AG04450 (cell line): ENCODE measurements at regions not wholly inside any gene's neighbourhood (a gene's known extent, or its start where the extent isn't known, plus 50 kb on each side); places are given as distances from the start of the nearest gene placed in this dataset.
"Not testable (repeated sequence)": the region's sequence is repeated elsewhere in the genome, so short reads cannot be mapped to it uniquely, and the experiment has no call there.

Experiments used
- CTCF ChIA-PET: fragments of 300-600, 350-600 bp; formaldehyde crosslinking; extraction: SDS; loops from one replicate; lab custom pipeline; 2022; ENCODE audit warnings: antibody characterized with exemption, inconsistent platforms; lab: Charles Lee
- POLR2A ChIA-PET: fragments of 350-600 bp; formaldehyde crosslinking; extraction: SDS; loops from one replicate; lab custom pipeline; 2021; ENCODE audit warnings: antibody characterized with exemption, inconsistent platforms; lab: Yijun Ruan, JAX
- DNase-seq: peaks from one replicate; pipeline ENCODE4 v3.0.0-alpha.2; 2011; ENCODE audit warnings: low read depth, low spot score
- H3K27ac ChIP-seq: one replicate; pipeline ENCODE4 v1.5.1; 2012; ENCODE audit warnings: low read depth, low read length, control low read depth
- H3K27me3 ChIP-seq: one replicate; pipeline ENCODE4 v1.6.0; 2012; ENCODE audit warnings: low read length; ENCODE audit not compliant: control insufficient read depth, insufficient read depth
- H3K4me3 ChIP-seq: 2 replicates; pipeline ENCODE4 v1.5.1; 2011; ENCODE audit warnings: mild to moderate bottlenecking, low read depth, low read length, control low read depth
- H3K9me3 ChIP-seq: 2 replicates; pipeline ENCODE4 v1.5.1; 2012; ENCODE audit warnings: low read length; ENCODE audit not compliant: control insufficient read depth, insufficient read depth
- CTCF ChIP-seq: IDR thresholded peaks from 2 replicates; pipeline ENCODE4 v1.5.1; 2011; ENCODE audit warnings: low read depth, low read length, control low read depth, inconsistent platforms

- ChIA-PET CTCF (no interaction called here), POLR2A (no interaction called here)
- no peak overlapping the region for H3K4me3 ChIP-seq
- DNase-seq, result no peak
- no peaks in the 10 kb centered on the region for H3K27me3 ChIP-seq
- H3K27ac ChIP-seq, result no peak overlapping the region
- peaks cover 13% of the 10 kb centered on the region; the same call in 1 of the 2 replicates for H3K9me3 ChIP-seq
- no peak for TF ChIP-seq CTCF
These were observed 961.7 kb upstream of the COX7C start for GRCh38 chr5:85656050-85656449.

- H3K27me3 ChIP-seq, CTCF ChIA-PET, H3K4me3 ChIP-seq, H3K27ac ChIP-seq, DNase-seq, POLR2A ChIA-PET: not testable (repeated sequence)
- H3K9me3 ChIP-seq, result peaks cover 13% of the 10 kb centered on the region; the same call in 1 of the 2 replicates
These were observed 960.4 kb upstream of the COX7C start for GRCh38 chr5:85657328-85657727.

- H3K27ac ChIP-seq, H3K27me3 ChIP-seq, POLR2A ChIA-PET, H3K9me3 ChIP-seq, CTCF ChIA-PET, DNase-seq, H3K4me3 ChIP-seq: not testable (repeated sequence)
These were observed 954.6 kb upstream of the COX7C start for GRCh38 chr5:85662969-85663707.

GRCh38 chr5:85663708-85664031 lies 954.1 kb upstream of the COX7C start:
- no peak for TF ChIP-seq CTCF
- DNase-seq, result no peak
- no peak overlapping the region for H3K27ac ChIP-seq
- ChIA-PET CTCF (no interaction called here), POLR2A (no interaction called here)
- H3K4me3 ChIP-seq, result no peak overlapping the region
- no peaks in the 10 kb centered on the region for H3K27me3 ChIP-seq
- peaks cover 3% of the 10 kb centered on the region; the same call in 1 of the 2 replicates for H3K9me3 ChIP-seq

GRCh38 chr5:85670417-85670816 lies 947.3 kb upstream of the COX7C start:
- no peak for TF ChIP-seq CTCF
- CTCF ChIA-PET, result no interaction called here
- Histone ChIP-seq H3K9me3 (no peaks in the 10 kb centered on the region; the same call in none of the 2 replicates), H3K27me3 (no peaks in the 10 kb centered on the region), H3K27ac (no peak overlapping the region), H3K4me3 (no peak overlapping the region)
- POLR2A ChIA-PET, result no interaction called here
- DNase-seq, result no peak

- H3K27me3 ChIP-seq, result no peaks in the 10 kb centered on the region
- DNase-seq, result no peak
- CTCF ChIA-PET, result no interaction called here
- no peaks in the 10 kb centered on the region; the same call in none of the 2 replicates for H3K9me3 ChIP-seq
- no peak overlapping the region for H3K27ac ChIP-seq
- H3K4me3 ChIP-seq, result no peak overlapping the region
- TF ChIP-seq CTCF, result no peak
- POLR2A ChIA-PET, result no interaction called here
These were observed 946.3 kb upstream of the COX7C start for GRCh38 chr5:85671223-85671970.
